H1 (cell line): ENCODE measurements at regions not wholly inside any gene's neighbourhood (a gene's known extent, or its start where the extent isn't known, plus 50 kb on each side); places are given as distances from the start of the nearest gene placed in this dataset.

ENCODE experiments used
- CREB1 ChIP-seq: IDR thresholded peaks from 2 replicates; pipeline ENCODE4 v1.6.1; 2012; ENCODE audit warnings: inconsistent platforms
- GTF2F1 ChIP-seq: IDR thresholded peaks from 2 replicates; pipeline ENCODE4 v1.6.1; 2012; ENCODE audit warnings: low read depth, low read length, improper control_type of control experiment, borderline replicate concordance
- SUZ12 ChIP-seq: fragments of 200-600 bp; sonication (generic); IDR thresholded peaks from 2 replicates; pipeline ENCODE4 v1.6.1; 2012; ENCODE audit warnings: mild to moderate bottlenecking, inconsistent platforms, low read length, moderate library complexity, mixed read lengths

GRCh38 chr6:8991844-8992243 is 556.5 kb upstream of the SLC35B3 start (continued):
- TF ChIP-seq GTF2F1 (no peak), SUZ12 (no peak), CREB1 (no peak)
- TF ChIP-seq, all 59 proteins: peak for 0
